ENCODE measurements at regions not wholly inside any gene's neighbourhood (a gene's known extent, or its start where the extent isn't known, plus 50 kb on each side); places are given as distances from the start of the nearest gene placed in this dataset.

- no peak overlapping the region for H3K27ac ChIP-seq
- no peak for TF ChIP-seq CTCF (conservative IDR thresholded peaks at IDR 0.05)
Measured at GRCh38 chr5:155114655-155115054, 101.1 kb downstream of the KIF4B start.

- no peak overlapping the region for H3K27ac ChIP-seq
- no peak for TF ChIP-seq CTCF (conservative IDR thresholded peaks at IDR 0.05)
Measured at GRCh38 chr5:155116456-155117251, 103.1 kb downstream of the KIF4B start.

- no peak for TF ChIP-seq CTCF (conservative IDR thresholded peaks at IDR 0.05)
- peak overlapping the region; percentile 14; the same call in 1 of the 2 replicates for H3K27ac ChIP-seq
Measured at GRCh38 chr5:155125551-155126095, 112.1 kb downstream of the KIF4B start.

- no peak overlapping the region for H3K27ac ChIP-seq
- TF ChIP-seq CTCF (conservative IDR thresholded peaks at IDR 0.05), result no peak
Measured at GRCh38 chr5:155126573-155126972, 113.0 kb downstream of the KIF4B start.

GRCh38 chr5:155127552-155127951, 114.0 kb downstream of the KIF4B start:
- no peak overlapping the region for H3K27ac ChIP-seq
- no peak for TF ChIP-seq CTCF (conservative IDR thresholded peaks at IDR 0.05)

- H3K27ac ChIP-seq, result peak overlapping the region; percentile 30
- no peak for TF ChIP-seq CTCF (conservative IDR thresholded peaks at IDR 0.05)
Measured at GRCh38 chr5:155128786-155129512, 115.4 kb downstream of the KIF4B start.

GRCh38 chr5:155129513-155129880, 115.9 kb downstream of the KIF4B start:
- peak overlapping the region; percentile 30 for H3K27ac ChIP-seq
- TF ChIP-seq CTCF (conservative IDR thresholded peaks at IDR 0.05), result no peak
